Neural progenitor cell (in vitro differentiated cells): ENCODE measurements at regions not wholly inside any gene's neighbourhood (a gene's known extent, or its start where the extent isn't known, plus 50 kb on each side); places are given as distances from the start of the nearest gene placed in this dataset.

ENCODE experiments used
- DNase-seq: peaks from one replicate; pipeline ENCODE4 v3.0.0-alpha.2; 2016; ENCODE audit warnings: low spot score
- H2AFZ ChIP-seq: fragments of 200-600 bp; sonication (generic); replicated peaks from 2 replicates; pipeline ENCODE4 v1.6.1; 2016; ENCODE audit warnings: antibody characterized with exemption
- H3F3A ChIP-seq: fragments of 200-600 bp; sonication (generic); 2 replicates; pipeline ENCODE4 v1.6.1; 2016; ENCODE audit warnings: antibody characterized with exemption, low read depth
- H3K27ac ChIP-seq: fragments of 200-600 bp; sonication (generic); 2 replicates; pipeline ENCODE4 v1.5.1; 2016; ENCODE audit warnings: mild to moderate bottlenecking
- H3K27me3 ChIP-seq: fragments of 200-600 bp; sonication (generic); 2 replicates; pipeline ENCODE4 v1.6.1; 2016; ENCODE audit warnings: mild to moderate bottlenecking, moderate library complexity
- H3K36me3 ChIP-seq: fragments of 200-600 bp; sonication (generic); 2 replicates; pipeline ENCODE4 v1.5.1; 2016
- H3K4me1 ChIP-seq: fragments of 200-600 bp; sonication (generic); 2 replicates; pipeline ENCODE4 v1.6.1; 2016; ENCODE audit warnings: mixed run types
- H3K4me2 ChIP-seq: fragments of 200-600 bp; sonication (generic); 2 replicates; pipeline ENCODE4 v1.6.1; 2016
- H3K4me3 ChIP-seq: fragments of 200-600 bp; sonication (generic); 2 replicates; pipeline ENCODE4 v1.5.1; 2016
- H3K79me2 ChIP-seq: fragments of 200-600 bp; sonication (generic); 2 replicates; pipeline ENCODE4 v1.6.1; 2016; ENCODE audit warnings: low read depth
- H3K9ac ChIP-seq: fragments of 200-600 bp; sonication (generic); 2 replicates; pipeline ENCODE4 v1.6.1; 2016
- H3K9me3 ChIP-seq: fragments of 200-600 bp; sonication (generic); 2 replicates; pipeline ENCODE4 v1.5.1; 2016; ENCODE audit warnings: low read depth
- H4K20me1 ChIP-seq: fragments of 200-600 bp; sonication (generic); 2 replicates; pipeline ENCODE4 v1.6.1; 2016; ENCODE audit warnings: low read depth
- H3K27ac Mint-ChIP-seq: 3 replicates; pipeline ENCODE4 v1.8.0; 2021; ENCODE audit warnings: mixed read lengths
- H3K27me3 Mint-ChIP-seq: 2 replicates; pipeline ENCODE4 v1.8.0; 2022; ENCODE audit warnings: low read depth, mild to moderate bottlenecking, inconsistent platforms, moderate library complexity, mixed read lengths; ENCODE audit not compliant: insufficient read depth
- H3K36me3 Mint-ChIP-seq: 3 replicates; pipeline ENCODE4 v1.8.0; 2021; ENCODE audit warnings: mixed read lengths
- H3K4me1 Mint-ChIP-seq: 3 replicates; pipeline ENCODE4 v1.8.0; 2021; ENCODE audit warnings: mixed read lengths
- H3K4me3 Mint-ChIP-seq: 3 replicates; pipeline ENCODE4 v1.8.0; 2021; ENCODE audit warnings: mild to moderate bottlenecking, moderate library complexity, mixed read lengths
- H3K9me3 Mint-ChIP-seq: 3 replicates; pipeline ENCODE4 v1.8.0; 2020; ENCODE audit warnings: mixed read lengths
- CTCF ChIP-seq: fragments of 200-600 bp; sonication (generic); IDR thresholded peaks from 2 replicates; pipeline ENCODE4 v1.5.1; 2017; ENCODE audit warnings: antibody characterized with exemption, mild to moderate bottlenecking
- EZH2 ChIP-seq: fragments of 200-600 bp; sonication (generic); IDR thresholded peaks from 2 replicates; pipeline ENCODE4 v1.6.1; 2017; ENCODE audit warnings: antibody characterized with exemption, mild to moderate bottlenecking, moderate library complexity
- EZH2phosphoT487 ChIP-seq: fragments of 200-600 bp; sonication (generic); IDR thresholded peaks from 2 replicates; pipeline ENCODE4 v1.6.1; 2017; ENCODE audit warnings: antibody characterized with exemption

DNA sequence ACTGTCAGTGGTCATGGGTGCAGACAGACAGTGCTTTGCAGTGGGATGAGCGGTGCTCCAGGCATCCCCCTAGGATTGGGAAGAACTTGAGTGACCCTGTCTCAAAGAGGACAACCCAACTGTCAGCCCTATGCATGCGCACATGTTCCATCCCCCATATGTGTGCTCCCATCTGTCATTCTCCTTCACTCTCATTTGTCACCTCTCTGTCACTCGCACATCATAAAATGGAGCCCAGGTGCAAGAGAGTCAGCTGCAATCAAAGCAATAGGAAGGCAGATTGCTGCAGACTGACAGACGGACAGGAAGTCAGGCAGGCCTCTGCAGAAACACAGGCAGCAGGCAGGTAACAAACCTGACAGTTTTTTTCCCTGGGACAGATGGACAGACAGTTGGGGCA lies 101.8 kb upstream of the CCL1 start:
- no peak overlapping the region for H3K4me3 Mint-ChIP-seq
- Histone ChIP-seq H3K4me1 (no peaks in the 10 kb centered on the region), H3K4me2 (no peak overlapping the region), H4K20me1 (no peaks in the 10 kb centered on the region), H3K27ac (no peak overlapping the region), H3K9me3 (no peaks in the 10 kb centered on the region), H3K27me3 (no peaks in the 10 kb centered on the region), H3K4me3 (no peak overlapping the region), H3K79me2 (no peaks in the 10 kb centered on the region), H3F3A (no peaks in the 10 kb centered on the region), H2AFZ (no peak overlapping the region), H3K36me3 (no peaks in the 10 kb centered on the region), H3K9ac (no peak overlapping the region)
- H3K36me3 Mint-ChIP-seq: no peaks in the 10 kb centered on the region
- H3K27me3 Mint-ChIP-seq: peaks cover 10% of the 10 kb centered on the region
- no peaks in the 10 kb centered on the region for H3K9me3 Mint-ChIP-seq
- DNase-seq: no peak
- H3K4me1 Mint-ChIP-seq: peaks cover 5% of the 10 kb centered on the region
- no peak for TF ChIP-seq EZH2
- no peak for TF ChIP-seq EZH2phosphoT487
- TF ChIP-seq CTCF: no peak
- no peak overlapping the region for H3K27ac Mint-ChIP-seq

GRCh38 chr17:34458266-34458665 lies 95.2 kb upstream of the CCL1 start:
- TF ChIP-seq EZH2phosphoT487: no peak
- no peak for TF ChIP-seq CTCF
- TF ChIP-seq EZH2: no peak
- H3K9me3 Mint-ChIP-seq: no peaks in the 10 kb centered on the region
- no peaks in the 10 kb centered on the region for H3F3A ChIP-seq
- no peak overlapping the region for H3K4me3 Mint-ChIP-seq
- no peaks in the 10 kb centered on the region for H3K27me3 ChIP-seq
- H3K4me2 ChIP-seq: no peak overlapping the region
- peaks cover 19% of the 10 kb centered on the region for H3K27me3 Mint-ChIP-seq
- H3K9ac ChIP-seq: no peak overlapping the region
- peaks cover 5% of the 10 kb centered on the region for H3K4me1 Mint-ChIP-seq
- H3K9me3 ChIP-seq: no peaks in the 10 kb centered on the region
- DNase-seq: no peak
- no peak overlapping the region for H3K4me3 ChIP-seq
- no peaks in the 10 kb centered on the region for H3K36me3 ChIP-seq
- H3K4me1 ChIP-seq: no peaks in the 10 kb centered on the region
- no peak overlapping the region for H3K27ac Mint-ChIP-seq
- H3K79me2 ChIP-seq: no peaks in the 10 kb centered on the region
- no peak overlapping the region for H2AFZ ChIP-seq
- peaks cover under 1% of the 10 kb centered on the region for H4K20me1 ChIP-seq
- no peaks in the 10 kb centered on the region for H3K36me3 Mint-ChIP-seq
- H3K27ac ChIP-seq: no peak overlapping the region

- Histone ChIP-seq H3K36me3 (no peaks in the 10 kb centered on the region), H2AFZ (no peak overlapping the region), H3K27me3 (no peaks in the 10 kb centered on the region), H4K20me1 (peaks cover 3% of the 10 kb centered on the region), H3K4me1 (no peaks in the 10 kb centered on the region), H3K4me2 (no peak overlapping the region), H3F3A (no peaks in the 10 kb centered on the region), H3K79me2 (no peaks in the 10 kb centered on the region), H3K4me3 (no peak overlapping the region), H3K9ac (no peak overlapping the region), H3K9me3 (no peaks in the 10 kb centered on the region), H3K27ac (no peak overlapping the region)
- DNase-seq: no peak
- no peak for TF ChIP-seq CTCF
- no peak for TF ChIP-seq EZH2phosphoT487
- no peak for TF ChIP-seq EZH2
- H3K36me3 Mint-ChIP-seq: no peaks in the 10 kb centered on the region
- H3K4me3 Mint-ChIP-seq: no peak overlapping the region
- H3K4me1 Mint-ChIP-seq: peaks cover 5% of the 10 kb centered on the region
- H3K9me3 Mint-ChIP-seq: no peaks in the 10 kb centered on the region
- peaks cover 18% of the 10 kb centered on the region for H3K27me3 Mint-ChIP-seq
- H3K27ac Mint-ChIP-seq: no peak overlapping the region
These were observed 93.1 kb upstream of the CCL1 start for GRCh38 chr17:34456121-34456520.
